ENCODE measurements at regions not wholly inside any gene's neighbourhood (a gene's known extent, or its start where the extent isn't known, plus 50 kb on each side); places are given as distances from the start of the nearest gene placed in this dataset.

- peak in 2 of 6 donors; percentile 9 to 47 for DNase-seq
- ATAC-seq, result no peak
- Histone ChIP-seq H3K4me3 (no peak overlapping the region), H3K27me3 (no peaks in the 10 kb centered on the region), H3K9me3 (no peaks in the 10 kb centered on the region), H3K27ac (no peak overlapping the region), H3K36me3 (no peaks in the 10 kb centered on the region), H3K4me1 (no peaks in the 10 kb centered on the region)
- FAIRE-seq, result no peak
- WGBS, 2 donors, result 84 to 86% methylated on average over 18 of the region's 18 CpGs
- no peak for TF ChIP-seq CTCF (IDR thresholded peaks at IDR 0.05)
- intact Hi-C loops (cut with DNase I), result no loop called here
Observed at GRCh38 chr2:128380961-128381938, 62.6 kb upstream of the HS6ST1 start.

GRCh38 chr2:128384446-128384845, 65.8 kb upstream of the HS6ST1 start:
- H3K27me3 ChIP-seq, result no peaks in the 10 kb centered on the region
- FAIRE-seq (no peak), DNase-seq (peak in 1 of 6 donors; percentile 44), ATAC-seq (no peak)
- intact Hi-C loops (cut with DNase I), result no loop called here
- H3K36me3 ChIP-seq, result no peaks in the 10 kb centered on the region
- WGBS, 2 donors, result 94 to 96% methylated on average over 10 of the region's 10 CpGs
- H3K4me1 ChIP-seq, result no peaks in the 10 kb centered on the region
- TF ChIP-seq CTCF (IDR thresholded peaks at IDR 0.05), result no peak
- no peak overlapping the region for H3K4me3 ChIP-seq
- no peaks in the 10 kb centered on the region for H3K9me3 ChIP-seq
- H3K27ac ChIP-seq, result no peak overlapping the region

GRCh38 chr2:128384956-128385355, 66.3 kb upstream of the HS6ST1 start:
- H3K4me1 ChIP-seq, result no peaks in the 10 kb centered on the region
- no peak overlapping the region for H3K4me3 ChIP-seq
- FAIRE-seq (no peak), ATAC-seq (no peak), DNase-seq (peak in 2 of 6 donors; percentile 42 to 60)
- no peaks in the 10 kb centered on the region for H3K36me3 ChIP-seq
- no peaks in the 10 kb centered on the region for H3K27me3 ChIP-seq
- no peaks in the 10 kb centered on the region for H3K9me3 ChIP-seq
- WGBS, 2 donors, result 80 to 86% methylated on average over 10 of the region's 10 CpGs
- intact Hi-C loops (cut with DNase I), result no loop called here
- no peak overlapping the region for H3K27ac ChIP-seq
- no peak for TF ChIP-seq CTCF (IDR thresholded peaks at IDR 0.05)

GRCh38 chr2:128385365-128385764, 66.7 kb upstream of the HS6ST1 start:
- H3K36me3 ChIP-seq, result no peaks in the 10 kb centered on the region
- peak in 1 of 6 donors; percentile 41 for DNase-seq
- no peak overlapping the region for H3K4me3 ChIP-seq
- intact Hi-C loops (cut with DNase I), result no loop called here
- no peak for TF ChIP-seq CTCF (IDR thresholded peaks at IDR 0.05)
- no peak for FAIRE-seq
- no peaks in the 10 kb centered on the region for H3K27me3 ChIP-seq
- H3K4me1 ChIP-seq, result no peaks in the 10 kb centered on the region
- ATAC-seq, result no peak
- H3K27ac ChIP-seq, result no peak overlapping the region
- no peaks in the 10 kb centered on the region for H3K9me3 ChIP-seq
- 86 to 89% methylated on average over 7 of the region's 7 CpGs for WGBS, 2 donors

GRCh38 chr2:128386066-128386465, 67.4 kb upstream of the HS6ST1 start:
- Histone ChIP-seq H3K27ac (no peak overlapping the region), H3K4me3 (no peak overlapping the region), H3K4me1 (no peaks in the 10 kb centered on the region), H3K27me3 (no peaks in the 10 kb centered on the region), H3K9me3 (no peaks in the 10 kb centered on the region), H3K36me3 (no peaks in the 10 kb centered on the region)
- FAIRE-seq (no peak), DNase-seq (peak in 1 of 6 donors; percentile 39), ATAC-seq (no peak)
- intact Hi-C loops (cut with DNase I), result no loop called here
- TF ChIP-seq CTCF (IDR thresholded peaks at IDR 0.05), result no peak
- 91 to 93% methylated on average over 14 of the region's 14 CpGs for WGBS, 2 donors

Data from pancreas (tissue), 10 donors.